ENCODE measurements at regions not wholly inside any gene's neighbourhood (a gene's known extent, or its start where the extent isn't known, plus 50 kb on each side); places are given as distances from the start of the nearest gene placed in this dataset.

DNA sequence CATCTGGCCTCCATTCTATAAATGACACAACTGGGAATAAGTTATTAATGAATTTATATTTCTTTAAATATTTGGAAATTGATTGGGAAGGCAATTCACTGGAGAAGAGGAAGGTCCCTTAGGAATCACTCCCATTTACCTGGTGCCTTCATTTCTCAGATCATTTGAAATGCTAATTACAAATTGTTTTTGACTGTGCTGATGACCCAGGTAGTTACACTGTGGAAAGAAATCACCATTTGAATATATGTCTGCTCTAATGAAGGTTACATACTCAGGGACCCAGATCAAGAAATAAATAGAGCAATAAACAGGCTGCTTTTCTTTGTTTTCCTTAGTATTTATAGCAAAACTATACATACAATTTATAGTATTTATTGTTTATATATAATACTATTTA is 1759.1 kb downstream of the ARAP2 start:
- TF ChIP-seq ZFP30 (CRISPR knock-in tag; IDR thresholded peaks at IDR 0.05) (no peak), ZNF8 (CRISPR knock-in tag; IDR thresholded peaks at IDR 0.05) (no peak), RARB (CRISPR knock-in tag; IDR thresholded peaks at IDR 0.05) (no peak), ZFP3 (CRISPR knock-in tag; IDR thresholded peaks at IDR 0.05) (no peak), OSR1 (CRISPR knock-in tag; IDR thresholded peaks at IDR 0.05) (no peak), SNAI2 (CRISPR knock-in tag; IDR thresholded peaks at IDR 0.05) (no peak), ZNF565 (CRISPR knock-in tag; conservative IDR thresholded peaks at IDR 0.05; ENCODE audit: low read depth) (no peak)
- TF ChIP-seq, protein P1, sequence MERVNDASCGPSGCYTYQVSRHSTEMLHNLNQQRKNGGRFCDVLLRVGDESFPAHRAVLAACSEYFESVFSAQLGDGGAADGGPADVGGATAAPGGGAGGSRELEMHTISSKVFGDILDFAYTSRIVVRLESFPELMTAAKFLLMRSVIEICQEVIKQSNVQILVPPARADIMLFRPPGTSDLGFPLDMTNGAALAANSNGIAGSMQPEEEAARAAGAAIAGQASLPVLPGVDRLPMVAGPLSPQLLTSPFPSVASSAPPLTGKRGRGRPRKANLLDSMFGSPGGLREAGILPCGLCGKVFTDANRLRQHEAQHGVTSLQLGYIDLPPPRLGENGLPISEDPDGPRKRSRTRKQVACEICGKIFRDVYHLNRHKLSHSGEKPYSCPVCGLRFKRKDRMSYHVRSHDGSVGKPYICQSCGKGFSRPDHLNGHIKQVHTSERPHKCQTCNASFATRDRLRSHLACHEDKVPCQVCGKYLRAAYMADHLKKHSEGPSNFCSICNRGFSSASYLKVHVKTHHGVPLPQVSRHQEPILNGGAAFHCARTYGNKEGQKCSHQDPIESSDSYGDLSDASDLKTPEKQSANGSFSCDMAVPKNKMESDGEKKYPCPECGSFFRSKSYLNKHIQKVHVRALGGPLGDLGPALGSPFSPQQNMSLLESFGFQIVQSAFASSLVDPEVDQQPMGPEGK (CRISPR knock-in tag; IDR thresholded peaks at IDR 0.05; ENCODE audit: borderline replicate concordance): no peak
- TF ChIP-seq, protein P2, sequence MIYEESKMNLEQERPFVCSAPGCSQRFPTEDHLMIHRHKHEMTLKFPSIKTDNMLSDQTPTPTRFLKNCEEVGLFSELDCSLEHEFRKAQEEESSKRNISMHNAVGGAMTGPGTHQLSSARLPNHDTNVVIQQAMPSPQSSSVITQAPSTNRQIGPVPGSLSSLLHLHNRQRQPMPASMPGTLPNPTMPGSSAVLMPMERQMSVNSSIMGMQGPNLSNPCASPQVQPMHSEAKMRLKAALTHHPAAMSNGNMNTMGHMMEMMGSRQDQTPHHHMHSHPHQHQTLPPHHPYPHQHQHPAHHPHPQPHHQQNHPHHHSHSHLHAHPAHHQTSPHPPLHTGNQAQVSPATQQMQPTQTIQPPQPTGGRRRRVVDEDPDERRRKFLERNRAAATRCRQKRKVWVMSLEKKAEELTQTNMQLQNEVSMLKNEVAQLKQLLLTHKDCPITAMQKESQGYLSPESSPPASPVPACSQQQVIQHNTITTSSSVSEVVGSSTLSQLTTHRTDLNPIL (CRISPR knock-in tag; IDR thresholded peaks at IDR 0.05; ENCODE audit: low read depth): no peak

All from SK-N-SH treated with all-trans-retinoic acid at 6 μM for 48 hours (cell line).